Osteocyte (in vitro differentiated cells): ENCODE measurements at regions not wholly inside any gene's neighbourhood (a gene's known extent, or its start where the extent isn't known, plus 50 kb on each side); places are given as distances from the start of the nearest gene placed in this dataset.

ENCODE experiments used
- DNase-seq: peaks from one replicate; pipeline ENCODE4 v3.0.0; 2021; ENCODE audit warnings: mixed read lengths; ENCODE audit not compliant: unreplicated experiment; ENCODE audit errors: extremely low spot score
- H3K27ac Mint-ChIP-seq: one replicate; pipeline ENCODE4 v1.8.0; 2021; ENCODE audit warnings: mild to moderate bottlenecking, mixed read lengths; ENCODE audit not compliant: unreplicated experiment
- H3K27me3 Mint-ChIP-seq: one replicate; pipeline ENCODE4 v1.8.0; 2021; ENCODE audit warnings: mixed read lengths; ENCODE audit not compliant: unreplicated experiment
- H3K36me3 Mint-ChIP-seq: one replicate; pipeline ENCODE4 v1.8.0; 2021; ENCODE audit warnings: mixed read lengths; ENCODE audit not compliant: unreplicated experiment
- H3K4me1 Mint-ChIP-seq: one replicate; pipeline ENCODE4 v1.8.0; 2021; ENCODE audit warnings: mixed read lengths; ENCODE audit not compliant: unreplicated experiment
- H3K4me3 Mint-ChIP-seq: one replicate; pipeline ENCODE4 v1.8.0; 2021; ENCODE audit warnings: mild to moderate bottlenecking, moderate library complexity, mixed read lengths; ENCODE audit not compliant: unreplicated experiment
- H3K9me3 Mint-ChIP-seq: one replicate; pipeline ENCODE4 v1.8.0; 2021; ENCODE audit warnings: mixed read lengths; ENCODE audit not compliant: unreplicated experiment
- CTCF ChIP-seq: fragments of 200-600 bp; sonication (generic); IDR thresholded peaks from 2 replicates; pipeline ENCODE4 v1.5.0; 2021; ENCODE audit warnings: antibody characterized with exemption, mild to moderate bottlenecking, moderate library complexity

GRCh38 chr7:81415181-81415580 lies 354.7 kb downstream of the HGF start:
- TF ChIP-seq CTCF = no peak
- no peaks in the 10 kb centered on the region for H3K4me1 Mint-ChIP-seq
- no peak overlapping the region for H3K27ac Mint-ChIP-seq
- H3K27me3 Mint-ChIP-seq = no peaks in the 10 kb centered on the region
- no peaks in the 10 kb centered on the region for H3K36me3 Mint-ChIP-seq
- peaks cover 22% of the 10 kb centered on the region for H3K9me3 Mint-ChIP-seq
- H3K4me3 Mint-ChIP-seq = no peak overlapping the region
- no peak for DNase-seq

GRCh38 chr7:81414411-81414810 lies 355.4 kb downstream of the HGF start:
- H3K27ac Mint-ChIP-seq = no peak overlapping the region
- no peaks in the 10 kb centered on the region for H3K36me3 Mint-ChIP-seq
- no peak overlapping the region for H3K4me3 Mint-ChIP-seq
- DNase-seq = no peak
- H3K27me3 Mint-ChIP-seq = no peaks in the 10 kb centered on the region
- no peaks in the 10 kb centered on the region for H3K4me1 Mint-ChIP-seq
- H3K9me3 Mint-ChIP-seq = peaks cover 22% of the 10 kb centered on the region
- TF ChIP-seq CTCF = no peak

- Mint-ChIP-seq H3K4me3 (no peak overlapping the region), H3K27me3 (no peaks in the 10 kb centered on the region), H3K9me3 (peaks cover 22% of the 10 kb centered on the region), H3K27ac (no peak overlapping the region), H3K4me1 (no peaks in the 10 kb centered on the region), H3K36me3 (no peaks in the 10 kb centered on the region)
- no peak for DNase-seq
- TF ChIP-seq CTCF = no peak
Measured at GRCh38 chr7:81410471-81411117, 359.3 kb downstream of the HGF start.

- DNase-seq = no peak
- H3K36me3 Mint-ChIP-seq = no peaks in the 10 kb centered on the region
- peaks cover 14% of the 10 kb centered on the region for H3K9me3 Mint-ChIP-seq
- H3K4me1 Mint-ChIP-seq = no peaks in the 10 kb centered on the region
- no peak for TF ChIP-seq CTCF
- no peaks in the 10 kb centered on the region for H3K27me3 Mint-ChIP-seq
- H3K4me3 Mint-ChIP-seq = no peak overlapping the region
- H3K27ac Mint-ChIP-seq = no peak overlapping the region
Measured at GRCh38 chr7:81408728-81409127, 361.1 kb downstream of the HGF start.

GRCh38 chr7:81407094-81407493 lies 362.8 kb downstream of the HGF start:
- Mint-ChIP-seq H3K27ac (no peak overlapping the region), H3K27me3 (no peaks in the 10 kb centered on the region), H3K9me3 (peaks cover 14% of the 10 kb centered on the region), H3K36me3 (no peaks in the 10 kb centered on the region), H3K4me3 (no peak overlapping the region), H3K4me1 (peaks cover 4% of the 10 kb centered on the region)
- TF ChIP-seq CTCF = no peak
- DNase-seq = no peak
